ENCODE measurements at regions not wholly inside any gene's neighbourhood (a gene's known extent, or its start where the extent isn't known, plus 50 kb on each side); places are given as distances from the start of the nearest gene placed in this dataset.

DNA sequence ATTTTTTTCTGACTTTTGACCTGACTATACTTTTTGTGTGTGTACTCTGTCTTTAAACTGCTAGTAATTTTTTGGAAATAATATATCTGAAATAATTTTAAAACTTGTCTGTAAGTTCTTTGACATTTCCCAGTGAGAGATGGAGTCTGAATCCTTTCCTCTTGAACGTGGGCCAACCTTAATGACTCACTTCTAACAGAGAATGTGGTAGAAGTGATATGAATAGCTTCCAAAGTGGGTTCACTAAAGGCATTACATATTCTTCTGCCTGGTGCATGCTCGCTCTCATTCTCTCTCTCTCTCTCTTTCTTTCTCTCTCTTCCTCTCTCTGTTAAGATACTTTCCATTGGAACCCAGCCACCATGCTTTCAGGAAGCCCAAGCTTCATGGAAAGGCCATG is 108.7 kb upstream of the FERMT1 start:
- no peak for DNase-seq

- no peak for DNase-seq
Observed at GRCh38 chr20:6228302-6228843, 105.5 kb upstream of the FERMT1 start.

DNA sequence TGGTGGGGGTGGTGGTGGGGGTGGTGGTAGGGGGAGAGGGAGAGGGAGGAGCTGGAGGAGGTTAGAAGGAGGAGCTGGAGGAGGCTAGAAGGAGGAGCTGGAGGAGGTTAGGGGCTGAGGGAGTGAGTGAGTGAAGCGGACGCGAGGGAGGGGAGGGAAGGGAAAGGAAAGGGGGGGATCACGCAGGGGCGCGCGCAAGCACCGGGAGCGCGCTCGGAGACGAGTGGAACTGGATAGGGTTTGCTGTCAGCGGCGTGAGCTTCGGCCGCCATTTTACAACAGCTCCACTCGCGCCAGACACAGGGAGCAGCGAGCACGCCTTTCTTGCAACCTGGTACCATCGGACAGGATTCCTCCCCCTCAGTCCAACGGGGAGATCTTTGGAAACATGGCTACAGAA is 90.5 kb upstream of the FERMT1 start:
- no peak for DNase-seq

DNA sequence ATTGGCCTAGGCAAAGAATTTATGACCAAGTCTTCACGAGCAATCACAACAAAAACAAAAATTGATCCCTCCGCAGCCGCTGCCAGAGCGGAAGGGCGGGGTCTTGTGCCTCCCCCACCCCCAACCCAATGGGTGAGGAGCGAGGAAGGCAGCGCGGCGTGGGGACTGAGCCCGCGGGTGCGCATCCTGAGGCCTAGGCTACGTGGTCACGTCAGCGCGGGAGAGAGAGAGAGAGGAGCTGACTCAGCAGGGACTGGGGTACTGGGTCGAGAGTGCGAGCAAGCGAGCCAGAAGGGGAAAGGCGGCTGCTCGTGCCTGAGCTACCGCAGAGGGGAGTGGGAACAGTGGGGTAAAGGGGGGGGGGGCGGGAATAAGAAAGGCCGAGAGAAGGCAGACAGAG is 90.1 kb upstream of the FERMT1 start:
- no peak for DNase-seq

DNA sequence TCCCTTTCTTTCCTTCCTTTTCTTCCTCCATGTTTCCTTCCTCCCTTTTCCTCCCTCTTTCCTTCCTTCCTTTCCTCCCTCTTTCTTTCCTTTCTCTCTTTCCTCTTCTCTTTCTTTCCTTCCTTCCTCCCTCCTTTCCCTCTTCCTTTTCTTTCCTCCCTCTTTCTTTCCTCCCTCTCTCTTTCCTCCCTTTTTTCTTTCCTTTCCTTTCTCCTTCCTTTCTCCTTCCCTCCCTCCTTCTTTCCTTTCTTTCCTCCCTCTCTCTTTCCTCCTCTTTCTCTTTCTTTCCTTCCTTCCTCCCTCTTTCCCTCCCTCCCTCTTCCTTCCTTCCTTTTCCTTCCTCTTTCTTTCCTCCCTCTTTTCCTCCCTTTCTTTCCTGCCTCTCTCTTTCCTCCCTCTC is 86.3 kb upstream of the FERMT1 start:
- DNase-seq: no peak

DNA sequence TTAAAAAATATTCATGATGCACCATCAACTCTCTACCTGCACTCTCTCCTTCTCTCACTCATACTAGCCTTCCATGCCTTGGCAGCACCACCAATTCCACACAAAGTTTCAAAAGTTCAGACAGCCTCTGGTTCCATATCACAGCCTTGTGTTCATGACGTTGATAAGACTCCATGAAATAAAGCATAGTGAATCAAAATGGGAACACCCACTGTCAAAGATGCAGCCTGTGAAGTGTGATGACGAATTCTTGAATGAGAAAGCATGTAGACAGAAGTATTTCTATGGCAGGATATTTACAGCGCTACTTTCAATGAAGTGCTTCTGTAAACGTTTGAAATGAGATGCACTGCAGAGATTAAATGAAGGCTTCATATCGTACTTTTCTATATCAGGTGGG is 77.3 kb upstream of the FERMT1 start:
- no peak for DNase-seq

DNA sequence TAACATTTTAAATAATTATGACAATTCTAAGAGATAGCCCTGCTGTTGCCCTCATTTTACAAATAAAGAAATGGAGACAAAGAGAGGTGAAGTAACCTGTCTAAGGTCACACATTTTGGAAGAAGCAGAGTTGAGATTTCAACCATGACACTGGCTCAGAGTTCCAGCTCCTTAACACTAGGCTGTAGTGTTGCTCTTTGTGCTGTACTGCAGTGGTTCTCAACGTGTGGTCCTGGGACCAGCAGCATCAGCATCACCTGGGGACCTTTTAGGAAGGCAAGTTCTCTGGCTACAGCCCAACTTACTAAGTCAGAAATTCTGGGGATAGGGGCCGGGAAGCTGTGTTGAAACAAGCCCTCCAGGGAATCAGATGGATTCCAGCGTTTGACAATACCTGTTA is 62.4 kb upstream of the FERMT1 start:
- no peak for DNase-seq

- no peak for DNase-seq
Observed at GRCh38 chr20:6184086-6184485, 61.3 kb upstream of the FERMT1 start.

DNA sequence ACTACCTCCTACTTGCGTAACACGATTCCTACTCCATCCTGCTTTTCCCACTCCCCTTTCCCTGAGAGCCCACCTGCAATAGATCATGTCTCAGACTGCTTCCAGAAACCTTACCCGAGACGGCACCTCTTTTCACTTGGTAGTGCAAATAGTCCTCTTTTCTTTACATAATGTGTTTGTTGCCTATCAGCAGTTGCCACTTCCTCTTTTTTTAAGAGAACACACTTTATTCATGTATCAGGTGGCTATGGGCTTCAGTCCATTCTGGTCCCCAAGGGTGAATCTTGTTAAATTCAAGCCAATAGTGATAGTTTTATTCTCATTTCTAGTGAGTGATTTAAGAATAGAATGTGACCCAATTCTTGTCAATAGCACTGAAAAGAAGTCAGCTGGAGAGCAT is 57.7 kb upstream of the FERMT1 start:
- no peak for DNase-seq

DNA sequence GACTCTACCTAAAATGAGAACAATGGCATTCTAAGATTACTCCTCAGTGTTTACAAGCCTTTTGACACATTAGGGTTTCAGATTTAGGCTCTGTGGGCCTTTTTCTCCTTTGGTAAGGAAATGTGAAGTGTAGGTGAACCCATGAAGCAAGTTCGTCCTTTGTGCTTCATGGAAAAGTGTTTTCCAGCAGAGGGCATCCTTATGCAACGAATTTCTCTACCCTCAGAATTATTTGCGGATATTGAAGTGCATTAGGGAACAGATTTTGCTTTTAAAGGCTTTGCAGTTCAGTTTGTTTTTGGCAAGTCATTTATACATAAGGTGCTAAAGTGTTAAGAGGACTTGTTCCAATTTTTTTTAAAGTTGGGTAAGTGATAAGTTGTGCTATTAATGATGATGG is 55.7 kb upstream of the FERMT1 start:
- peak; percentile 48 for DNase-seq

DNA sequence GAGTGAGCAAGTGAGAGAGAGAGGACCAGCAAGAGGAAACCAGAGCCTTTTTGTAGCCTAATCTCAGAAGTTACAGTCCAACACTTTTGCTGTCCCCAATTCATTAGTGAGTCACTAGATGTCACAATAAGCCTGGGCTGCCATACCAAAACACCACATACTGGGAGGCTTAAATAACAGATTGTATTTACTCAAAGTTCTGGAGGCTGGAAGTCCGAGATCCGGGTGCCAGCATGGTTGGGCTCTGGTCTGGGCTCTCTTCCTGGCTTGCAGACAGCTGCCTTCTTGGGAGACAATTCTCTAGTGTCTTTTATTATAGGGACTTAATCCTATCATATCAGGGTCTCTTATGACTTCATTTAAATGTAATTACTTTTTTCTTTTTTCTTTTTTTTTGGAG is 50.7 kb upstream of the FERMT1 start:
- DNase-seq: no peak

Data from renal pelvis (tissue), 1 donor.